22Rv1 (cell line): ENCODE measurements at regions not wholly inside any gene's neighbourhood (a gene's known extent, or its start where the extent isn't known, plus 50 kb on each side); places are given as distances from the start of the nearest gene placed in this dataset.

Source experiments
- ZFX ChIP-seq: fragments of 450-650 bp; IDR thresholded peaks from 2 replicates; pipeline ENCODE4 v1.6.1; 2017; ENCODE audit warnings: antibody characterized with exemption, borderline replicate concordance
- TF ChIP-seq, protein P1 (sequence below): fragments of 450-650 bp; IDR thresholded peaks from 2 replicates; pipeline ENCODE4 v1.5.1; 2017; ENCODE audit warnings: mild to moderate bottlenecking

DNA sequence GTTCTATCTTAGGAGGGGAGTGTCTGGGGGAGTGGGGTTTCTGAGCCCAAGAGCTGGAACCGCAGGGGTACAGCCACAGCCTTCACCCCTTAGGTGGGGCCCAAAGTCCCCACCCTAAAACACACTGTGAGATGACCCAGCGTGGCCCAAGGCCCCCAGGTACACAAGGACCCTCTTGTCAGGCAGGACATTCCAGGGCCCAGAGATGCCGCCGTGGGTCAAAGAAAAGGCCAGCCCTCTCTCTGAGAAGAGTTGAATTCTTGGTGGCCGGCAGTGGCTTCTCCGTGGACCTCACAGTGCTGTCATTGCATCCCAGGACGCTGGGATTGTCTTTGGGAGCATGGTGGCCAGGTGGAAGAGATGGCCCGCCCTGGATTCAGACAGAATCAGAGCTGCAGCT lies 176.3 kb upstream of the C1orf174 start:
- TF ChIP-seq, protein P1, sequence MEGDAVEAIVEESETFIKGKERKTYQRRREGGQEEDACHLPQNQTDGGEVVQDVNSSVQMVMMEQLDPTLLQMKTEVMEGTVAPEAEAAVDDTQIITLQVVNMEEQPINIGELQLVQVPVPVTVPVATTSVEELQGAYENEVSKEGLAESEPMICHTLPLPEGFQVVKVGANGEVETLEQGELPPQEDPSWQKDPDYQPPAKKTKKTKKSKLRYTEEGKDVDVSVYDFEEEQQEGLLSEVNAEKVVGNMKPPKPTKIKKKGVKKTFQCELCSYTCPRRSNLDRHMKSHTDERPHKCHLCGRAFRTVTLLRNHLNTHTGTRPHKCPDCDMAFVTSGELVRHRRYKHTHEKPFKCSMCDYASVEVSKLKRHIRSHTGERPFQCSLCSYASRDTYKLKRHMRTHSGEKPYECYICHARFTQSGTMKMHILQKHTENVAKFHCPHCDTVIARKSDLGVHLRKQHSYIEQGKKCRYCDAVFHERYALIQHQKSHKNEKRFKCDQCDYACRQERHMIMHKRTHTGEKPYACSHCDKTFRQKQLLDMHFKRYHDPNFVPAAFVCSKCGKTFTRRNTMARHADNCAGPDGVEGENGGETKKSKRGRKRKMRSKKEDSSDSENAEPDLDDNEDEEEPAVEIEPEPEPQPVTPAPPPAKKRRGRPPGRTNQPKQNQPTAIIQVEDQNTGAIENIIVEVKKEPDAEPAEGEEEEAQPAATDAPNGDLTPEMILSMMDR, result no peak
- no peak for TF ChIP-seq ZFX
